AG20443 (cell line): ENCODE measurements at regions not wholly inside any gene's neighbourhood (a gene's known extent, or its start where the extent isn't known, plus 50 kb on each side); places are given as distances from the start of the nearest gene placed in this dataset.

ENCODE experiments used
- DNase-seq: peaks from one replicate; pipeline ENCODE4 v3.0.0; 2012; ENCODE audit warnings: low spot score, mixed read lengths

- no peak for DNase-seq
Observed at GRCh38 chr2:22829791-22830190, 555.2 kb upstream of the KLHL29 start.

GRCh38 chr2:22832196-22832595 is 552.8 kb upstream of the KLHL29 start:
- no peak for DNase-seq

DNA sequence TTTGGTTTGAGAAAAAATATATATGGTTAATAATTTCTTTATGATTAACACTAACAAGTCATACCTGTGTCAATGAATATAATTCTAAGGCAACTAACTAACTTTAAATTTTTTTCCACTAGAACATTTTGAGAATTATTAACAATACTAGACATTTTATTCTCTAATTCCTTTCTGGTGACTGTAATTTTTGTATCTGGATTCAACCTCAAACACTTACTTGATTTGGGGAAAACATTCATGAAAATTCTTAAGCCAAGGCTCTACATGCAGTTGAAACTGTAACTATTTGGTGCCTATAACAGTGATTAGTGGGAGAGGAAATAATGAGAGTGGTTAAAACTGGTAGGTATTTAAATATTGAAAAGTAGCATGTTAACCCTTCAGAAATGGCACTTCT is 546.5 kb upstream of the KLHL29 start:
- no peak for DNase-seq

- no peak for DNase-seq
Observed at GRCh38 chr2:22842205-22842869, 542.6 kb upstream of the KLHL29 start.

DNA sequence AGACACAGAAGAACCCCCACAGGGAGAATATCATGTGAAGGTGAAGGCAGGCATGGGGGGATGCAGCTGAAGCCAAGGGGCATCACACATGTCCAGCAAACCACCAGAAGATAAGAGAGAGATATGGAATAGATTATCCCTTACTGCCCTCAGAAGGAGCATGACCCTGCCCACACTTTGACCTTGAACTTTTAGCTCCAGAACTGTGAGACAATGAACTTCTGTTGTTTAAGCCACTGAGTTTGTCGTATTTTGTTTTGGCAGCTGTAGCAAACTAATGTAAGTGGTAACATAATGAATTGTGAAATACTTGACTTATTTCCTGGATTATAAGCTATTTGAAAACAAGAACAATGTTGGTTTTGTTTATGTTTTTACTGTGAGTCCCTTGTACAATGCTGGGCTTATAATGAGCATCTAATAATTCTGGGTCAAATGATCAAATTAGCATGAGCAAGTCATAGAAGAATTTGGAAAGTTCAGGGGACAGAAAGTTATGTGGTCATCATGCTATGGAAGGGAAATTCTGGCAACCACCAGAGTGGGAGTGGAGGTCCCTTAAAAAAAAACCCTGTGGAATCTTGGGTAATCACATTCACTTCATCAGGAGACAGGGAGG is 541.0 kb upstream of the KLHL29 start:
- DNase-seq = no peak

DNA sequence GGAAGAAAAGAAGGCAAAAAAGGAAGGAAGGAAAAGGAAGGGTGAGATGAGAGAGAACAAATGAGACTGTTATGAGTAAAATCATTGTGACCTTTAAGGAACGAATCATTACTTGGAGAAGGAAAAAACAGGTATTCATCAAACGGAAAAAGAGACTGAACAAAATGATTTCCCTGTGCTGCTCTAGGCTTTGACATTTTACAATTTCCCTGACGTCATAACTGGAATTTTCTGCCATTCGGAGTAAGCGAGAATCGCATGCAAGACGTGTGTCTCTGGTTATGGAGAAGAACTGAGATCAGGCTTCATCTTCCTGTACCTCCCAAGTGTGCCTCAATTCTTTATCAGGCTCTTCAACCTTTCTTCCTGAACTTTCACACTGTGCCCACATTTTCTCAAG is 534.7 kb upstream of the KLHL29 start:
- DNase-seq = no peak

DNA sequence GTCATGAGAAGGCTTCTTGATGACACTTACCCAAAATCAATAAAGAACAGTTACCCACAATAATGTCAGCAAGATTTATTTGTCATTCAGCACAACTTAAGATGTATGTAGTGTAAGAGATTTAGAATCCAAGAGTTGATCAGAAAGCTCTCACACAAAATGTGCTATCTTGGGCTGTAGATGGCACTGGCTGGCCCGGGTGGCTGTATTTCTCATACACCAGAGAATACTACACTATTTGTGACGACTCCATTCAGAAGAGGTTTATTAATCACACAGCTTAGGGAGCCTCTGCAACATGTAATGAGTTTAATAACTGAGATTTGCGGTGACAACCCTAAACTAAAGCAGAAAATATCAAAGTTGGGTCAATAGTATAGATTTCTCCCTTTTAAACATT is 530.4 kb upstream of the KLHL29 start:
- no peak for DNase-seq

GRCh38 chr2:22855081-22855480 is 529.9 kb upstream of the KLHL29 start:
- no peak for DNase-seq

- no peak for DNase-seq
Observed at GRCh38 chr2:22855761-22856184, 529.2 kb upstream of the KLHL29 start.

DNA sequence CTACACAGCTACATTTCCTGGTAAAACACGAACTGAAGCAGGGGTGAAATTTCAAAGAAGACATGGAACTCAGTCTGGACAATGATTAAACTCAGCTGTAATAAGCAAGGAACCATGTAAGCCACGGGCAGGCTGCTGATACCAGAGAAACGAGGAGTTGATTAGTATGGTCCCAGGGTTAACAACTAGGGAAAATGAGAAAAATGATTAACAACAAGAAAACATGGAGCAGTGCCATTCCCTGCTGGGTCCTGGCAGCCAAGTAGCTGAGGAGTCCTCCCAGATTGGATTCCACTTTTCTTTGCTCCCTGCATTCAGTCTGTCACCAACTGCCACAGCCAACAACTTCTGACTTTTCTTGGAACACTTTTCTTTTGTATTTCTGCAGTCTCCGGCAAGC is 517.0 kb upstream of the KLHL29 start:
- DNase-seq = no peak

- DNase-seq = no peak
Observed at GRCh38 chr2:22878121-22878520, 506.9 kb upstream of the KLHL29 start.

GRCh38 chr2:22879009-22879863 is 505.7 kb upstream of the KLHL29 start:
- DNase-seq = no peak

- no peak for DNase-seq
Observed at GRCh38 chr2:22880161-22880560, 504.8 kb upstream of the KLHL29 start.

GRCh38 chr2:22882011-22882410 is 503.0 kb upstream of the KLHL29 start:
- no peak for DNase-seq

- no peak for DNase-seq
Observed at GRCh38 chr2:22882643-22883042, 502.3 kb upstream of the KLHL29 start.

- DNase-seq = no peak
Observed at GRCh38 chr2:22883054-22883453, 501.9 kb upstream of the KLHL29 start.

DNA sequence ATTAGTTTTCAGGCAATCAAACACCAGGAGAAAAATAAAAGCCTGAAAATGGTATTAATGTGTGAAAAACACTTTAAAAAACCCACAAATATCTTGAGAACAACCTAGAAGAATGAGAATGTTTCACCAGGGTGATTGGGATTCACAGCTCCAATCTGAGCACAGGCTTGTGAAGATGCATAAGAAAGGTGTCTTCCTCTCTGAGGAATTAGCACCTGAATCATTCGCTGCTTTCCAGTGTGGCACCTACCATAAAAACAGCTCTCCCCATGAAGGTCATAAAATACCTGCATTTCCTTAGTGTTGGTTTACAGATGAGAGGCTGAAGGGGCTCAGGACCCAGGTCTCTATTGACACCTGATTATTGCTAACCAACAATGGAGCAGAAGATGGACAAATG is 499.7 kb upstream of the KLHL29 start:
- DNase-seq = no peak

DNA sequence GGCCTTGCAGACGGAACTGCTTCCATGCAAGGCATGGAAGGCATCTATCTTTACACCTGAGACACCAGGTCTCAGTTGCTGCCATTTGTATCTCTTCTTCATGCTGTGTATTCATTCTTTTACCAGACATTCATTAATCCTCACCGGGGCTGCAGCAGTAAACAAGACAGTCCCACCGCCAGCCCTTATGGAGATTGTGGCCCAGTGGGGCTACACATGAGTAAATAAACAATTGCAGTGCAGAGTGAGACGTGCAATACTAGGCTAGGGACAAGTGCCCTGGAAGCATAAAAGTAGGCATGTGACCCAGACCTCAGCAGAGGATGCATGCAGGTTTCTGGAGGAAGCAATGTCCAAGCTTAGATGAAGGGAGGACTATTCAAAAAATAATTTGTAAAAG is 497.6 kb upstream of the KLHL29 start:
- no peak for DNase-seq

DNA sequence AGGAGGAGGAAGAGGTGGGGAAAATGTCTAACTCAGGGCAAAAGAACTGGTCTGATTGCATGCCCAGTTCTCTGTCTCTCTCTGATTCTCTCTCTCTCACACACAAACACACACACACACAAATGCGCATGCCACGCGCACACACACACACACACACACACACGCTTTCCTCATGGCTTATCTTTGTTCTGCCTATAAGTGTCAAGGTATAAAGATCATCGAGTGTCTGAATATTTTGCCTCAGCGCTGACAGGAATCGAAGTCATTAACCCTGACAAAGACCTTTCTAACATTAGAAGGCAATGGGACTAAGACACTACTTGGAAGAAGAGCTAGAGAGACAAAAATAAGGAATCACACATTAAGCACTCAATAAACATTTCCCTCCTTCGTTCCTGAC is 497.1 kb upstream of the KLHL29 start:
- no peak for DNase-seq

DNA sequence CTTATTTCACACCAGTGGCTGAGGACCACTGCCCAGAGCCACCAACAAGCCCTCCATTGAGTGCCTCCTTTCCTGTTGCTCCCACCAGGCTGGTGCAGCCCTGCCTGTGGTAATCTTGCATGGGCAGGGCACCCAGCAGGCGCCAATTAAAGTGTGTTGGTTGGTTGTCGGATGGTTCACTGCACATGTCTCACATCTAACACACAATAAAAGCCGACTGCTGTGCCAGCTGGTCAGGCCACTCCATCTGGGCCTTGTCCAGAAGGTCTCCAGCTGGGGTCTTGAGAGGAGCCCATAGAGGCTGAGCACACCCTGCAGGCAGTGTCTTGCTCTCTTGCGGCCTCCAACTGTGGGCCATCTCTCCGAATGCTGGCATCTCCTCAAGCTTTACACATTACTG is 494.8 kb upstream of the KLHL29 start:
- DNase-seq = no peak

DNA sequence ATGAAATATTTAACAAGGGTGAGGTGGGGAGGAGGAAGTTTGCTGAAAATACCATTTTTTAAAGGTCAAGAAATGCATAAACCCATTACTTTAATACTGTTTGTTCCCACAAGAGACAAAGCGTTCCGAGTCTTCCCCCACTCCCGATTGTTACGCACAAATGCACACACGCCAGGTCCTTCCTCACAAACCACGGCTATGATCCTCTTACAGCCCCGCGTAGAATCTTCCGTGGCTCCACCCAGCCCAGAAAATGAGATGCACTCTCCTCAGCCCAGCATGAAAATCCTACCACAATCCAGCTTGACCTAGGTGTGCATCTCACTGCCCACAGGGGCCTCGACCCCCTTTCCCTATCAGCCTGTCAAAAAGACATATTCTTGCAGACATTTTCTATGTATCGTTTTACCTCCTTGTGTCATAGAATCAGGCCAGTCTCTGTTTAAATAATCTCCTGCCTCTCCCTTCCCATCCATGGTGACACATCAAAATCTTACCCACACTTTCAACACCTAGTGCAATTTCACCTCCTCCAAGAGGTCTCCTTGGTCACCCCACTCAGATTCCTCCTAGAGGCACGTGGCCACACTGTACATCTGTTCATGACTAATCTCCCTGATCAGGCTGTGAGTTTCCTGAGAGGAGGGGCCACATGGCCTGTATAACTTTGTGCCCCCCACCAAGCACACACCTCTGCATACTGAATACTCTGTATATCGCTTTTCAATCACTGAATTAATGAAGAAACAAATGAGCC is 491.0 kb upstream of the KLHL29 start:
- DNase-seq = no peak

- no peak for DNase-seq
Observed at GRCh38 chr2:22894761-22895160, 490.2 kb upstream of the KLHL29 start.
